Heart left ventricle (tissue), 16 donors: ENCODE measurements at regions not wholly inside any gene's neighbourhood (a gene's known extent, or its start where the extent isn't known, plus 50 kb on each side); places are given as distances from the start of the nearest gene placed in this dataset.

Source experiments
- ATAC-seq, 4 donors: fragments of 200-7000 bp; cut with Tn5 transposase; one replicate each; pipeline ENCODE4 v1.9.1; 2020 to 2022; ENCODE audit warnings: moderate library complexity in 4 of 4, mild to moderate bottlenecking in 3 of 4, moderate number of reproducible peaks in 1 of 4
- DNase-seq, 5 donors: peaks; one replicate each; pipeline ENCODE4 v3.0.0-alpha.2; 2020
- H3K27ac ChIP-seq, 12 donors: fragments of 200-600 bp; sonication (generic) in 4 of 12; one replicate each; pipeline versions ENCODE4 v1.5.0 to v1.8.0; 2016 to 2022; ENCODE audit warnings: mild to moderate bottlenecking in 2 of 12
- H3K27me3 ChIP-seq, 9 donors: fragments of 200-600 bp; sonication (generic) in 2 of 9; one replicate each; pipeline versions ENCODE4 v1.5.1 to v1.8.0; 2016 to 2022; ENCODE audit warnings: mild to moderate bottlenecking in 3 of 9
- H3K36me3 ChIP-seq, 9 donors: fragments of 200-600 bp; sonication (generic) in 2 of 9; one replicate each; pipeline versions ENCODE4 v1.5.0 to v1.8.0; 2018 to 2022; ENCODE audit warnings: mild to moderate bottlenecking in 2 of 9
- H3K4me1 ChIP-seq, 12 donors: fragments of 200-600 bp; sonication (generic) in 4 of 12; one replicate each; pipeline versions ENCODE4 v1.5.0 to v1.8.0; 2016 to 2022; ENCODE audit warnings: mild to moderate bottlenecking in 3 of 12
- H3K4me3 ChIP-seq, 12 donors: fragments of 200-600 bp; sonication (generic) in 4 of 12; one replicate each; pipeline versions ENCODE4 v1.5.0 to v1.8.0; 2017 to 2022; ENCODE audit warnings: mild to moderate bottlenecking in 9 of 12, moderate library complexity in 4 of 12
- H3K9me3 ChIP-seq, 12 donors: fragments of 200-600 bp; sonication (generic) in 4 of 12; one replicate each; pipeline versions ENCODE4 v1.5.0 to v1.8.0; 2016 to 2022; ENCODE audit warnings: mild to moderate bottlenecking in 1 of 12
- CTCF ChIP-seq, 12 donors: fragments of 200-600 bp; sonication (generic) in 4 of 12; IDR thresholded peaks; one replicate each; pipeline versions ENCODE4 v1.5.0 to v1.8.0; 2018 to 2022; ENCODE audit warnings: antibody characterized with exemption in 12 of 12, mild to moderate bottlenecking in 5 of 12
- POLR2A ChIP-seq, 2 donors: fragments of 450-650 bp; IDR thresholded peaks; one replicate each; pipeline ENCODE4 v1.6.1; 2017; ENCODE audit warnings: antibody characterized with exemption in 2 of 2, mild to moderate bottlenecking in 2 of 2, moderate library complexity in 2 of 2
- WGBS, 4 donors: extraction: QIAGEN DNeasy Blood & Tissue Kit in 2 of 4; methylation state at CpG; one replicate each; pipeline versions ENCODE4 v1.1.5 to v1.1.7; 2013 to 2018; 5-methylcytosine and 5-hydroxymethylcytosine counted together
- intact Hi-C, 10 donors: fragments of 100-400 bp; cut with DNase I; formaldehyde crosslinking; loops; one replicate each; pipeline versions ENCODE4 v1.11.1 to v1.14.2; 2022
- donor health status: ischemic (EF 13 %, LVEDD 7.1; RV severe dilation, severe dysfunction).
- donor health status: healthy with polysubstance abuse.
- donor health status: DM: no; HTN: yes; CAD: no.
- donor health status: DM: no; HTN: no; CAD: no.
- donor health status: ischemic (EF 25% LVEDD 6.9; RV normal size, moderate dysfunction).
- donor health status: ischemic (EF 25% LVEDD 5.7; RV mildly dilated, moderate dysfunction).
- donor health status: healthy.
- donor health status: DM: yes; HTN: yes; CAD: no.
- donor health status: ischemic (EF 35%, LVEDD 5.7; RV mildly dilated, moderate dysfunction).
- donor health status: nonischemic (EF 11% LVEDD 7.7; RV severe dilation, severe dysfunction).
- donor health status: DM: yes; HTN: yes; CAD: no.
- donor health status: PGD.
- donor health status: ischemic (EF 29% LVEDD 5.4; RV normal size, mild dysfunction).
- donor health status: nonischemic (EF 23%, LVEDD 6.1; RV moderate dilation, normal function).

GRCh38 chr20:6525447-6526303 is 241.8 kb upstream of the BMP2 start:
- no peaks in the 10 kb centered on the region for H3K4me1 ChIP-seq
- no peak overlapping the region for H3K4me3 ChIP-seq
- ATAC-seq (no peak), DNase-seq (no peak)
- no peak overlapping the region for H3K27ac ChIP-seq
- H3K9me3 ChIP-seq: peaks cover 0 to 40% (median 21%) of the 10 kb centered on the region in 12 donors
- no peaks in the 10 kb centered on the region for H3K36me3 ChIP-seq
- intact Hi-C loops: loop anchor here in 1 of 10 donors (10.0 kb wide), 1 partner anchor 51 kb away; no protein-coding TSS in a partner anchor
- WGBS, 4 donors: 68 to 77% (median 71%) methylated on average over 6 of the region's 6 CpGs
- no peaks in the 10 kb centered on the region for H3K27me3 ChIP-seq
- TF ChIP-seq POLR2A (IDR thresholded peaks at IDR 0.05) (no peak), CTCF (IDR thresholded peaks at IDR 0.05) (no peak)

DNA sequence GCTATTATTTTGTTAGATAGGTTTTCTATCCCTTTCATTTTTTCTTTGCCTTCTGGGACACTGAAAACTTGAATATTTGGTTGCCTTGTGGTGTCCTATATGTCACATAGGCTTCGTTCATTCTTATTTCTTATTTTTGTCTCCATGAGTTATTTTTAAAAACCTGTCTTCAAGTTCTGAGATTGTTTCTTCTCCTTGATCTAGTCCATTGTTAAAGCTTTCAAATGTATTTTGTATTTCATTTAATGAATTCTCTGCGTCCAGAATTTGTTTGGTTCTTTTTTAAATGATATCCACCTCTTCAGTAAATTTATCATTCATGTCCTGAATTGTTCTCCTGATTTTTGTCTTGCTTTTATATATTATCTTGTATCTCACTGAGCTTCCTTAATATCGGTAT is 243.2 kb upstream of the BMP2 start:
- intact Hi-C loops: loop anchor here in 1 of 10 donors (10.0 kb wide), 1 partner anchor 50 kb away; no protein-coding TSS in a partner anchor
- no peaks in the 10 kb centered on the region for H3K4me1 ChIP-seq
- no peak for TF ChIP-seq CTCF (IDR thresholded peaks at IDR 0.05)
- no peak for TF ChIP-seq POLR2A (IDR thresholded peaks at IDR 0.05)
- 82 to 88% (median 88%) methylated on average over 3 of the region's 3 CpGs for WGBS, 4 donors
- no peaks in the 10 kb centered on the region for H3K27me3 ChIP-seq
- H3K4me3 ChIP-seq: no peak overlapping the region
- peaks cover 0 to 42% (median 21%) of the 10 kb centered on the region in 12 donors for H3K9me3 ChIP-seq
- DNase-seq (no peak), ATAC-seq (no peak)
- no peak overlapping the region for H3K27ac ChIP-seq
- no peaks in the 10 kb centered on the region for H3K36me3 ChIP-seq

DNA sequence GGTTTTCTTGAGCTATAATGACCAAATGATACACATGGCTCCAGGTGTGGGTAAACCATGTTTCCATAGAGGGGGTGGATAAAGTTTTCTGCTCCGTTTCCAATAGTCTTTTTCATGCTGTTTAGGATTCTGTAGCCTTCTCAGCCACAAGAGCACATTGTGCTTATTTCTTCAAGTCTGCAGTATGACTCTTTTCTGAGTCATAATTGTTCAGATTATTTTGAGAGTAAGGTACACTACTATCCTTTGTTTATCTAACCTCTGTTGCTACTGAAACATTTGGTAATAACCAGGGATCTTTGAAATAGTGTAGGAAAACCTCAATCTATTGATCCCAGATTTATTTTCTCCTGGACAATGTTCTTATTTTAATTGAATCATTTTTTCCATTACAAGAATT is 247.9 kb upstream of the BMP2 start:
- no peaks in the 10 kb centered on the region for H3K27me3 ChIP-seq
- DNase-seq (no peak), ATAC-seq (no peak)
- WGBS, 4 donors: 40 to 69% (median 54%) methylated on average over 1 of the region's 1 CpG
- intact Hi-C loops: no loop called here
- no peaks in the 10 kb centered on the region for H3K36me3 ChIP-seq
- H3K4me1 ChIP-seq: no peaks in the 10 kb centered on the region
- no peak for TF ChIP-seq CTCF (IDR thresholded peaks at IDR 0.05)
- no peak for TF ChIP-seq POLR2A (IDR thresholded peaks at IDR 0.05)
- no peak overlapping the region for H3K4me3 ChIP-seq
- H3K27ac ChIP-seq: no peak overlapping the region
- H3K9me3 ChIP-seq: peaks cover 0 to 30% (median 16%) of the 10 kb centered on the region in 12 donors

GRCh38 chr20:6515261-6515660 is 252.2 kb upstream of the BMP2 start:
- no peak overlapping the region for H3K4me3 ChIP-seq
- ATAC-seq (no peak), DNase-seq (no peak)
- H3K4me1 ChIP-seq: no peaks in the 10 kb centered on the region
- H3K27me3 ChIP-seq: no peaks in the 10 kb centered on the region
- no peak overlapping the region for H3K27ac ChIP-seq
- TF ChIP-seq CTCF (IDR thresholded peaks at IDR 0.05): no peak
- no peak for TF ChIP-seq POLR2A (IDR thresholded peaks at IDR 0.05)
- no peaks in the 10 kb centered on the region for H3K36me3 ChIP-seq
- intact Hi-C loops: no loop called here
- H3K9me3 ChIP-seq: peaks cover 0 to 6% (median 0%) of the 10 kb centered on the region in 12 donors
- WGBS, 4 donors: 0 to 7% (median 4%) methylated on average over 1 of the region's 1 CpG
